ENCODE measurements at regions not wholly inside any gene's neighbourhood (a gene's known extent, or its start where the extent isn't known, plus 50 kb on each side); places are given as distances from the start of the nearest gene placed in this dataset.

GRCh38 chr18:57930476-57930875 lies 113.5 kb upstream of the NEDD4L start:
- Histone ChIP-seq H2BK20ac (ENCODE audit: low read length) (no peak overlapping the region), H2AK5ac (ENCODE audit: low read depth, low read length) (no peak overlapping the region), H3K4me1 (replicated peaks in 1 of 4; ENCODE audit: control insufficient read depth in 3 of 4, insufficient read depth in 4 of 4, low read length in 3 of 4) (no peaks in the 10 kb centered on the region), H3K4me3 (ENCODE audit: extremely low read depth in 1 of 4, insufficient read depth in 2 of 4, low read depth in 3 of 4, low read length in 4 of 4) (no peak overlapping the region), H2BK12ac (ENCODE audit: low read depth, low read length) (no peak overlapping the region), H3K56ac (replicated peaks; ENCODE audit: insufficient read length, low read depth, low read length) (no peak overlapping the region), H4K20me1 (replicated peaks in 1 of 2; ENCODE audit: control insufficient read depth in 1 of 2, insufficient read depth in 2 of 2, low read length in 2 of 2) (no peaks in the 10 kb centered on the region), H3K18ac (ENCODE audit: extremely low read depth, low read length) (no peak overlapping the region), H3K4me2 (ENCODE audit: insufficient read depth in 1 of 2, low read depth in 2 of 2, low read length in 2 of 2) (no peak overlapping the region), H2BK5ac (ENCODE audit: low read depth, low read length) (no peak overlapping the region), H3K27me3 (replicated peaks in 1 of 4; ENCODE audit: control insufficient read depth in 3 of 4, extremely low read depth in 1 of 4, insufficient read depth in 3 of 4, low read length in 3 of 4) (no peaks in the 10 kb centered on the region), H4K8ac (ENCODE audit: extremely low read depth, insufficient read depth, low read length) (no peak overlapping the region), H3K9me3 (ENCODE audit: insufficient read depth in 2 of 2, low read depth in 1 of 2, low read length in 1 of 2) (no peaks in the 10 kb centered on the region), H2BK120ac (replicated peaks; ENCODE audit: low read depth, low read length) (no peak overlapping the region), H4K5ac (ENCODE audit: insufficient read length, low read depth, low read length) (no peak overlapping the region), H3K79me1 (ENCODE audit: low read depth, low read length) (no peaks in the 10 kb centered on the region), H3K9ac (replicated peaks in 1 of 4; ENCODE audit: extremely low read depth in 1 of 4, low read depth in 3 of 4, low read length in 3 of 4) (no peak overlapping the region), H4K91ac (replicated peaks; ENCODE audit: insufficient read length, low read length) (no peak overlapping the region), H3K23me2 (ENCODE audit: low read depth, low read length) (no peaks in the 10 kb centered on the region), H2AFZ (ENCODE audit: low read length) (no peak overlapping the region), H2BK15ac (ENCODE audit: low read length) (no peak overlapping the region), H3K27ac (ENCODE audit: low read depth, low read length) (no peak overlapping the region), H3K36me3 (ENCODE audit: control insufficient read depth in 2 of 4, insufficient read depth in 4 of 4, low read length in 3 of 4) (no peaks in the 10 kb centered on the region), H3K14ac (ENCODE audit: insufficient read length) (no peak overlapping the region), H3K23ac (ENCODE audit: insufficient read length) (no peak overlapping the region), H3K79me2 (ENCODE audit: control insufficient read depth in 1 of 2, insufficient read depth in 2 of 2, low read length in 2 of 2) (no peaks in the 10 kb centered on the region), H3K4ac (replicated peaks; ENCODE audit: insufficient read length, low read depth, low read length) (no peak overlapping the region)
- DNase-seq (ENCODE audit: low read depth in 1 of 2, low spot score in 2 of 2) (no peak), FAIRE-seq (no peak)
- CTCF ChIA-PET (ENCODE audit: partially characterized antibody), result interaction anchor here (0.7 to 2.4 kb wide), 5 partner anchors 19 to 207 kb away, joined by 3 to 11 read pairs (median 3); no protein-coding TSS in a partner anchor
- 88% methylated on average over 6 of the region's 6 CpGs; no CpG with 5 or more reads in 1 of the 2 experiments for WGBS, 2 experiments (ENCODE audit: extremely low coverage in 1 of 2, insufficient coverage in 1 of 2, insufficient read length in 1 of 2, insufficient replicate concordance in 2 of 2, low coverage in 1 of 2, low lambda C conversion rate in 2 of 2, missing lambda C conversion rate in 1 of 2)
- POLR2A ChIA-PET (ENCODE audit: partially characterized antibody), result no interaction called here
- TF ChIP-seq BRCA1 (IDR thresholded peaks at IDR 0.05; ENCODE audit: low read depth, low read length) (no peak), KDM5A (IDR thresholded peaks at IDR 0.05; ENCODE audit: low read length) (no peak), EGR1 (IDR thresholded peaks at IDR 0.05; ENCODE audit: borderline replicate concordance, low read depth, low read length) (no peak), RNF2 (IDR thresholded peaks at IDR 0.05; ENCODE audit: borderline replicate concordance, low read depth, low read length, missing control alignments, poor library complexity, severe bottlenecking) (no peak), TCF12 (IDR thresholded peaks at IDR 0.05; ENCODE audit: low read depth, low read length) (no peak), YY1 (IDR thresholded peaks at IDR 0.05; ENCODE audit: low read depth, low read length) (no peak), BACH1 (IDR thresholded peaks at IDR 0.05; ENCODE audit: low read length) (no peak), MAX (IDR thresholded peaks at IDR 0.05) (no peak), POU5F1 (IDR thresholded peaks at IDR 0.05; ENCODE audit: low read depth, low read length) (no peak), CEBPB (IDR thresholded peaks at IDR 0.05; ENCODE audit: low read depth, low read length) (no peak), SIN3A (conservative IDR thresholded peaks at IDR 0.05 in 1 of 2, IDR thresholded peaks at IDR 0.05 in 1 of 2; ENCODE audit: low read depth in 1 of 2, low read length in 2 of 2) (no peak), SAP30 (IDR thresholded peaks at IDR 0.05; ENCODE audit: insufficient read depth, insufficient replicate concordance, low read length) (no peak)
